GM23338 (cell line): ENCODE measurements at regions not wholly inside any gene's neighbourhood (a gene's known extent, or its start where the extent isn't known, plus 50 kb on each side); places are given as distances from the start of the nearest gene placed in this dataset.

Experiments used
- ATAC-seq: fragments of 200-7000 bp; cut with Tn5 transposase; 3 replicates; pipeline ENCODE4 v1.9.1; 2020
- DNase-seq: peaks from one replicate; pipeline ENCODE4 v3.0.0-alpha.2; 2015; ENCODE audit warnings: low spot score
- H2AFZ ChIP-seq: fragments of 200-600 bp; sonication (generic); 2 replicates; pipeline ENCODE4 v1.8.0; 2016; ENCODE audit warnings: antibody characterized with exemption, mild to moderate bottlenecking, moderate library complexity
- H3F3A ChIP-seq: fragments of 200-600 bp; sonication (generic); replicated peaks from 2 replicates; pipeline ENCODE4 v1.8.0; 2017; ENCODE audit warnings: antibody characterized with exemption, mixed run types, low read depth
- H3K27ac ChIP-seq: fragments of 200-600 bp; sonication (generic); 2 replicates; pipeline ENCODE4 v1.6.1; 2016; ENCODE audit warnings: low read depth
- H3K27me3 ChIP-seq: fragments of 200-600 bp; sonication (generic); 2 replicates; pipeline ENCODE4 v1.8.0; 2016; ENCODE audit warnings: mild to moderate bottlenecking, mixed run types, moderate library complexity; ENCODE audit not compliant: insufficient read depth
- H3K36me3 ChIP-seq: fragments of 200-600 bp; sonication (generic); 2 replicates; pipeline ENCODE4 v1.8.0; 2016; ENCODE audit warnings: mild to moderate bottlenecking; ENCODE audit not compliant: insufficient read depth
- H3K4me1 ChIP-seq: fragments of 200-600 bp; sonication (generic); 2 replicates; pipeline ENCODE4 v1.8.0; 2016; ENCODE audit warnings: mild to moderate bottlenecking, moderate library complexity; ENCODE audit not compliant: insufficient read depth
- H3K4me2 ChIP-seq: fragments of 200-600 bp; sonication (generic); 2 replicates; pipeline ENCODE4 v1.7.1; 2017; ENCODE audit warnings: mixed run types
- H3K4me3 ChIP-seq: fragments of 200-600 bp; sonication (generic); 2 replicates; pipeline ENCODE4 v1.6.1; 2016; ENCODE audit warnings: mixed run types
- H3K79me2 ChIP-seq: fragments of 200-600 bp; sonication (generic); replicated peaks from 2 replicates; pipeline ENCODE4 v1.8.0; 2017; ENCODE audit warnings: mild to moderate bottlenecking; ENCODE audit not compliant: insufficient read depth
- H3K9me2 ChIP-seq: fragments of 200-600 bp; sonication (generic); 2 replicates; pipeline ENCODE4 v1.8.0; 2017; ENCODE audit not compliant: insufficient read depth
- H4K20me1 ChIP-seq: fragments of 200-600 bp; sonication (generic); replicated peaks from 2 replicates; pipeline ENCODE4 v1.8.0; 2017; ENCODE audit warnings: mild to moderate bottlenecking; ENCODE audit not compliant: insufficient read depth
- H3K27ac Mint-ChIP-seq: 2 replicates; pipeline ENCODE4 v1.8.0; 2020; ENCODE audit warnings: inconsistent platforms, mild to moderate bottlenecking, moderate library complexity, mixed read lengths
- H3K27me3 Mint-ChIP-seq: 3 replicates; pipeline ENCODE4 v1.8.0; 2022; ENCODE audit warnings: low read depth, mild to moderate bottlenecking, moderate library complexity, mixed read lengths, inconsistent platforms; ENCODE audit not compliant: insufficient read depth, poor library complexity
- H3K36me3 Mint-ChIP-seq: 3 replicates; pipeline ENCODE4 v1.8.0; 2021; ENCODE audit warnings: low read depth, mild to moderate bottlenecking, inconsistent platforms, moderate library complexity, mixed read lengths
- H3K4me1 Mint-ChIP-seq: 3 replicates; pipeline ENCODE4 v1.8.0; 2020; ENCODE audit warnings: mild to moderate bottlenecking, inconsistent platforms, mixed read lengths
- H3K4me3 Mint-ChIP-seq: 3 replicates; pipeline ENCODE4 v1.8.0; 2021; ENCODE audit warnings: moderate library complexity, mild to moderate bottlenecking, inconsistent platforms, mixed read lengths
- H3K9me3 Mint-ChIP-seq: 3 replicates; pipeline ENCODE4 v1.8.0; 2020; ENCODE audit warnings: moderate library complexity, mild to moderate bottlenecking, inconsistent platforms, mixed read lengths
- CREB1 ChIP-seq: fragments of 250-450 bp; sonication (Bioruptor Pico); IDR thresholded peaks from 2 replicates; pipeline ENCODE4 v1.5.0; 2020; ENCODE audit warnings: low read depth, mild to moderate bottlenecking, moderate library complexity
- EZH2 ChIP-seq: fragments of 200-600 bp; sonication (generic); IDR thresholded peaks from one replicate; pipeline ENCODE4 v1.8.0; 2017; ENCODE audit warnings: antibody characterized with exemption, mild to moderate bottlenecking, low read depth; ENCODE audit not compliant: unreplicated experiment
- EZH2phosphoT487 ChIP-seq: fragments of 200-600 bp; sonication (generic); IDR thresholded peaks from one replicate; pipeline ENCODE4 v1.8.1; 2018; ENCODE audit warnings: antibody characterized with exemption; ENCODE audit not compliant: unreplicated experiment
- JUNB ChIP-seq: IDR thresholded peaks from one replicate; pipeline ENCODE4 v1.6.1; 2016; ENCODE audit warnings: antibody characterized with exemption; ENCODE audit not compliant: unreplicated experiment
- NANOG ChIP-seq: IDR thresholded peaks from 2 replicates; pipeline ENCODE4 v1.6.1; 2016; ENCODE audit warnings: antibody characterized with exemption, borderline replicate concordance
- POLR2AphosphoS5 ChIP-seq: IDR thresholded peaks from 2 replicates; pipeline ENCODE4 v1.6.1; 2016; ENCODE audit warnings: antibody characterized with exemption, low read depth
- STAT1 ChIP-seq: IDR thresholded peaks from one replicate; pipeline ENCODE4 v1.6.1; 2016; ENCODE audit warnings: antibody characterized with exemption; ENCODE audit not compliant: unreplicated experiment
- ZNF114 ChIP-seq: fragments of 250-450 bp; sonication (Bioruptor Pico); IDR thresholded peaks from 2 replicates; pipeline ENCODE4 v1.5.0; 2020; ENCODE audit warnings: mild to moderate bottlenecking, moderate library complexity
- ZNF331 ChIP-seq: fragments of 250-450 bp; sonication (Bioruptor Pico); IDR thresholded peaks from 2 replicates; pipeline ENCODE4 v1.5.0; 2020; ENCODE audit warnings: low read depth, mild to moderate bottlenecking, moderate library complexity
- TF ChIP-seq, protein P1 (sequence below): IDR thresholded peaks from one replicate; pipeline ENCODE4 v1.6.1; 2018; ENCODE audit warnings: antibody characterized with exemption; ENCODE audit not compliant: unreplicated experiment
- TF ChIP-seq, protein P2 (sequence below): fragments of 250-450 bp; sonication (Bioruptor Pico); IDR thresholded peaks from 2 replicates; pipeline ENCODE4 v1.5.0; 2020; ENCODE audit warnings: mild to moderate bottlenecking, moderate library complexity
- TF ChIP-seq, protein P3 (sequence below), 2 experiments: fragments of 200-600 bp in 1 of 2; sonication (generic) in 1 of 2; conservative IDR thresholded peaks; 2 replicates each; pipeline versions ENCODE4 v1.5.1 to v1.6.1; 2016 to 2017; ENCODE audit warnings: antibody characterized with exemption in 2 of 2, low read depth in 2 of 2, mild to moderate bottlenecking in 2 of 2, moderate library complexity in 1 of 2
- TF ChIP-seq, protein P4 (sequence below): IDR thresholded peaks from 2 replicates; pipeline ENCODE4 v1.6.1; 2016; ENCODE audit warnings: antibody characterized with exemption

DNA sequence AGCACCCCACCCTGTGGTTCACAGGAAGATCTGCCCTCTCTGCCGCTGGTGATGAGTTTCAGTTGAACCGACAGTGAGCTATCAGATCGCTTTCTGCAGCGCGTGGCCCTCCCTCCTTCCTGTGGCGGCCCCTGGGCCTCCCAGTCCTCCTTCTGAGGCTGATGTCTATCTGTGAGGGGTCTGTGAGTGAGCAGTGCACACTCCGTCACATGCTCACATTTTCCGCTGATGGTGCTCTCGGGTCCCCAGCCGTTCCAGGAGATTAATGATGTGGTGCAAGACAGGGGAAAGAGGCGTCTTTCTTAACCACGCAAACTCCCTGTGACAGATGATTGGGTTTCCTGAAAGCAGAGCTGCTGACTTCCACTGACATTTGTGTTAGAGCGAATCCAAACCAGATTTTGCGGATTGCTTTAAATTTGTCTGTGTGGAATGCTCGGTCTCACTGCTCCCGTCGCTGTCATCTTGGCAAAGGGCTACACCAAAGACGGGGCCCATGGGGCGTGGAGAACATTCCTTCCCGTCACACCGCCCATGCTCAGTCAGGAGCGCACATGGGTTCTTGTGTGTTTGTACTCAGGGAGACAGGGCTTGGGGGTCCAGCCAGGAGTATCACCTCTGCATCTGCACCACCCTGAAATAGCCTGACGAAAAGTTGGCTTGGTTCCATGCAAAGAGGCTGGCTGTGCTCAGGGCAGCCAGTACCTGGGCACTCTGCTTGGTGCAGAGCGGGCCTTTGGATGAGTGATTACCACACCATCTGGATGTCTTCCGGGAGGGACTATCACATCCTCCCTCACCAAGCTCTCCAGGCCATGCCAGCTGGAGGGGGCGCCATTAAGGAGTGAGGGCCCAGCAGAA, 154.7 kb upstream of the HS6ST1 start:
- Histone ChIP-seq H4K20me1 (no peaks in the 10 kb centered on the region), H3K27me3 (no peaks in the 10 kb centered on the region), H3K79me2 (no peaks in the 10 kb centered on the region), H3K36me3 (no peaks in the 10 kb centered on the region; the same call in 1 of the 2 replicates), H3K27ac (no peak overlapping the region), H3K4me3 (no peak overlapping the region), H2AFZ (peak overlapping the region; percentile 76), H3K4me2 (no peak overlapping the region), H3K9me2 (0 out of 2 replicates have a peak, but pooled peaks cover 6% of the 10 kb centered on the region), H3F3A (no peaks in the 10 kb centered on the region), H3K4me1 (no peaks in the 10 kb centered on the region)
- Mint-ChIP-seq H3K4me1 (peaks cover 5% of the 10 kb centered on the region; the same call in 1 of the 3 replicates), H3K9me3 (peaks cover 38% of the 10 kb centered on the region), H3K27ac (no peak overlapping the region), H3K4me3 (no peak overlapping the region), H3K27me3 (peaks cover 9% of the 10 kb centered on the region), H3K36me3 (peaks cover 32% of the 10 kb centered on the region)
- ATAC-seq (peak; percentile 43), DNase-seq (peak; percentile 38)
- TF ChIP-seq, protein P1, sequence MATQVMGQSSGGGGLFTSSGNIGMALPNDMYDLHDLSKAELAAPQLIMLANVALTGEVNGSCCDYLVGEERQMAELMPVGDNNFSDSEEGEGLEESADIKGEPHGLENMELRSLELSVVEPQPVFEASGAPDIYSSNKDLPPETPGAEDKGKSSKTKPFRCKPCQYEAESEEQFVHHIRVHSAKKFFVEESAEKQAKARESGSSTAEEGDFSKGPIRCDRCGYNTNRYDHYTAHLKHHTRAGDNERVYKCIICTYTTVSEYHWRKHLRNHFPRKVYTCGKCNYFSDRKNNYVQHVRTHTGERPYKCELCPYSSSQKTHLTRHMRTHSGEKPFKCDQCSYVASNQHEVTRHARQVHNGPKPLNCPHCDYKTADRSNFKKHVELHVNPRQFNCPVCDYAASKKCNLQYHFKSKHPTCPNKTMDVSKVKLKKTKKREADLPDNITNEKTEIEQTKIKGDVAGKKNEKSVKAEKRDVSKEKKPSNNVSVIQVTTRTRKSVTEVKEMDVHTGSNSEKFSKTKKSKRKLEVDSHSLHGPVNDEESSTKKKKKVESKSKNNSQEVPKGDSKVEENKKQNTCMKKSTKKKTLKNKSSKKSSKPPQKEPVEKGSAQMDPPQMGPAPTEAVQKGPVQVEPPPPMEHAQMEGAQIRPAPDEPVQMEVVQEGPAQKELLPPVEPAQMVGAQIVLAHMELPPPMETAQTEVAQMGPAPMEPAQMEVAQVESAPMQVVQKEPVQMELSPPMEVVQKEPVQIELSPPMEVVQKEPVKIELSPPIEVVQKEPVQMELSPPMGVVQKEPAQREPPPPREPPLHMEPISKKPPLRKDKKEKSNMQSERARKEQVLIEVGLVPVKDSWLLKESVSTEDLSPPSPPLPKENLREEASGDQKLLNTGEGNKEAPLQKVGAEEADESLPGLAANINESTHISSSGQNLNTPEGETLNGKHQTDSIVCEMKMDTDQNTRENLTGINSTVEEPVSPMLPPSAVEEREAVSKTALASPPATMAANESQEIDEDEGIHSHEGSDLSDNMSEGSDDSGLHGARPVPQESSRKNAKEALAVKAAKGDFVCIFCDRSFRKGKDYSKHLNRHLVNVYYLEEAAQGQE: no peak
- TF ChIP-seq ZNF114 (CRISPR knock-in tag) (no peak), EZH2phosphoT487 (no peak), STAT1 (no peak), JUNB (no peak), POLR2AphosphoS5 (no peak), NANOG (no peak), ZNF331 (no peak), EZH2 (no peak), CREB1 (no peak)
- TF ChIP-seq, protein P2, sequence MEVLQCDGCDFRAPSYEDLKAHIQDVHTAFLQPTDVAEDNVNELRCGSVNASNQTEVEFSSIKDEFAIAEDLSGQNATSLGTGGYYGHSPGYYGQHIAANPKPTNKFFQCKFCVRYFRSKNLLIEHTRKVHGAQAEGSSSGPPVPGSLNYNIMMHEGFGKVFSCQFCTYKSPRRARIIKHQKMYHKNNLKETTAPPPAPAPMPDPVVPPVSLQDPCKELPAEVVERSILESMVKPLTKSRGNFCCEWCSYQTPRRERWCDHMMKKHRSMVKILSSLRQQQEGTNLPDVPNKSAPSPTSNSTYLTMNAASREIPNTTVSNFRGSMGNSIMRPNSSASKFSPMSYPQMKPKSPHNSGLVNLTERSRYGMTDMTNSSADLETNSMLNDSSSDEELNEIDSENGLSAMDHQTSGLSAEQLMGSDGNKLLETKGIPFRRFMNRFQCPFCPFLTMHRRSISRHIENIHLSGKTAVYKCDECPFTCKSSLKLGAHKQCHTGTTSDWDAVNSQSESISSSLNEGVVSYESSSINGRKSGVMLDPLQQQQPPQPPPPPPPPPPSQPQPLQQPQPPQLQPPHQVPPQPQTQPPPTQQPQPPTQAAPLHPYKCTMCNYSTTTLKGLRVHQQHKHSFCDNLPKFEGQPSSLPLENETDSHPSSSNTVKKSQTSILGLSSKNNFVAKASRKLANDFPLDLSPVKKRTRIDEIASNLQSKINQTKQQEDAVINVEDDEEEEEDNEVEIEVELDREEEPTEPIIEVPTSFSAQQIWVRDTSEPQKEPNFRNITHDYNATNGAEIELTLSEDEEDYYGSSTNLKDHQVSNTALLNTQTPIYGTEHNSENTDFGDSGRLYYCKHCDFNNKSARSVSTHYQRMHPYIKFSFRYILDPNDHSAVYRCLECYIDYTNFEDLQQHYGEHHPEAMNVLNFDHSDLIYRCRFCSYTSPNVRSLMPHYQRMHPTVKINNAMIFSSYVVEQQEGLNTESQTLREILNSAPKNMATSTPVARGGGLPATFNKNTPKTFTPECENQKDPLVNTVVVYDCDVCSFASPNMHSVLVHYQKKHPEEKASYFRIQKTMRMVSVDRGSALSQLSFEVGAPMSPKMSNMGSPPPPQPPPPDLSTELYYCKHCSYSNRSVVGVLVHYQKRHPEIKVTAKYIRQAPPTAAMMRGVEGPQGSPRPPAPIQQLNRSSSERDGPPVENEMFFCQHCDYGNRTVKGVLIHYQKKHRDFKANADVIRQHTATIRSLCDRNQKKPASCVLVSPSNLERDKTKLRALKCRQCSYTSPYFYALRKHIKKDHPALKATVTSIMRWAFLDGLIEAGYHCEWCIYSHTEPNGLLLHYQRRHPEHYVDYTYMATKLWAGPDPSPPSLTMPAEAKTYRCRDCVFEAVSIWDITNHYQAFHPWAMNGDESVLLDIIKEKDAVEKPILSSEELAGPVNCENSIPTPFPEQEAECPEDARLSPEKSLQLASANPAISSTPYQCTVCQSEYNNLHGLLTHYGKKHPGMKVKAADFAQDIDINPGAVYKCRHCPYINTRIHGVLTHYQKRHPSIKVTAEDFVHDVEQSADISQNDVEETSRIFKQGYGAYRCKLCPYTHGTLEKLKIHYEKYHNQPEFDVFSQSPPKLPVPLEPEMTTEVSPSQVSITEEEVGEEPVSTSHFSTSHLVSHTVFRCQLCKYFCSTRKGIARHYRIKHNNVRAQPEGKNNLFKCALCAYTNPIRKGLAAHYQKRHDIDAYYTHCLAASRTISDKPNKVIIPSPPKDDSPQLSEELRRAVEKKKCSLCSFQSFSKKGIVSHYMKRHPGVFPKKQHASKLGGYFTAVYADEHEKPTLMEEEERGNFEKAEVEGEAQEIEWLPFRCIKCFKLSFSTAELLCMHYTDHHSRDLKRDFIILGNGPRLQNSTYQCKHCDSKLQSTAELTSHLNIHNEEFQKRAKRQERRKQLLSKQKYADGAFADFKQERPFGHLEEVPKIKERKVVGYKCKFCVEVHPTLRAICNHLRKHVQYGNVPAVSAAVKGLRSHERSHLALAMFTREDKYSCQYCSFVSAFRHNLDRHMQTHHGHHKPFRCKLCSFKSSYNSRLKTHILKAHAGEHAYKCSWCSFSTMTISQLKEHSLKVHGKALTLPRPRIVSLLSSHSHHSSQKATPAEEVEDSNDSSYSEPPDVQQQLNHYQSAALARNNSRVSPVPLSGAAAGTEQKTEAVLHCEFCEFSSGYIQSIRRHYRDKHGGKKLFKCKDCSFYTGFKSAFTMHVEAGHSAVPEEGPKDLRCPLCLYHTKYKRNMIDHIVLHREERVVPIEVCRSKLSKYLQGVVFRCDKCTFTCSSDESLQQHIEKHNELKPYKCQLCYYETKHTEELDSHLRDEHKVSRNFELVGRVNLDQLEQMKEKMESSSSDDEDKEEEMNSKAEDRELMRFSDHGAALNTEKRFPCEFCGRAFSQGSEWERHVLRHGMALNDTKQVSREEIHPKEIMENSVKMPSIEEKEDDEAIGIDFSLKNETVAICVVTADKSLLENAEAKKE (CRISPR knock-in tag): no peak
- TF ChIP-seq, protein P3, sequence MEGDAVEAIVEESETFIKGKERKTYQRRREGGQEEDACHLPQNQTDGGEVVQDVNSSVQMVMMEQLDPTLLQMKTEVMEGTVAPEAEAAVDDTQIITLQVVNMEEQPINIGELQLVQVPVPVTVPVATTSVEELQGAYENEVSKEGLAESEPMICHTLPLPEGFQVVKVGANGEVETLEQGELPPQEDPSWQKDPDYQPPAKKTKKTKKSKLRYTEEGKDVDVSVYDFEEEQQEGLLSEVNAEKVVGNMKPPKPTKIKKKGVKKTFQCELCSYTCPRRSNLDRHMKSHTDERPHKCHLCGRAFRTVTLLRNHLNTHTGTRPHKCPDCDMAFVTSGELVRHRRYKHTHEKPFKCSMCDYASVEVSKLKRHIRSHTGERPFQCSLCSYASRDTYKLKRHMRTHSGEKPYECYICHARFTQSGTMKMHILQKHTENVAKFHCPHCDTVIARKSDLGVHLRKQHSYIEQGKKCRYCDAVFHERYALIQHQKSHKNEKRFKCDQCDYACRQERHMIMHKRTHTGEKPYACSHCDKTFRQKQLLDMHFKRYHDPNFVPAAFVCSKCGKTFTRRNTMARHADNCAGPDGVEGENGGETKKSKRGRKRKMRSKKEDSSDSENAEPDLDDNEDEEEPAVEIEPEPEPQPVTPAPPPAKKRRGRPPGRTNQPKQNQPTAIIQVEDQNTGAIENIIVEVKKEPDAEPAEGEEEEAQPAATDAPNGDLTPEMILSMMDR (conservative IDR thresholded peaks at IDR 0.05; ENCODE audit: low read depth in 2 of 2): no peak
- TF ChIP-seq, protein P4, sequence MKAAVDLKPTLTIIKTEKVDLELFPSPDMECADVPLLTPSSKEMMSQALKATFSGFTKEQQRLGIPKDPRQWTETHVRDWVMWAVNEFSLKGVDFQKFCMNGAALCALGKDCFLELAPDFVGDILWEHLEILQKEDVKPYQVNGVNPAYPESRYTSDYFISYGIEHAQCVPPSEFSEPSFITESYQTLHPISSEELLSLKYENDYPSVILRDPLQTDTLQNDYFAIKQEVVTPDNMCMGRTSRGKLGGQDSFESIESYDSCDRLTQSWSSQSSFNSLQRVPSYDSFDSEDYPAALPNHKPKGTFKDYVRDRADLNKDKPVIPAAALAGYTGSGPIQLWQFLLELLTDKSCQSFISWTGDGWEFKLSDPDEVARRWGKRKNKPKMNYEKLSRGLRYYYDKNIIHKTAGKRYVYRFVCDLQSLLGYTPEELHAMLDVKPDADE: no peak
